ENCODE measurements at regions not wholly inside any gene's neighbourhood (a gene's known extent, or its start where the extent isn't known, plus 50 kb on each side); places are given as distances from the start of the nearest gene placed in this dataset.

GRCh38 chrX:97673135-97673534, 789.4 kb downstream of the RPA4 start (continued):
- no peak for TF ChIP-seq BRCA1 (IDR thresholded peaks at IDR 0.05; ENCODE audit: low read depth, low read length)
